ENCODE measurements at regions not wholly inside any gene's neighbourhood (a gene's known extent, or its start where the extent isn't known, plus 50 kb on each side); places are given as distances from the start of the nearest gene placed in this dataset.

DNA sequence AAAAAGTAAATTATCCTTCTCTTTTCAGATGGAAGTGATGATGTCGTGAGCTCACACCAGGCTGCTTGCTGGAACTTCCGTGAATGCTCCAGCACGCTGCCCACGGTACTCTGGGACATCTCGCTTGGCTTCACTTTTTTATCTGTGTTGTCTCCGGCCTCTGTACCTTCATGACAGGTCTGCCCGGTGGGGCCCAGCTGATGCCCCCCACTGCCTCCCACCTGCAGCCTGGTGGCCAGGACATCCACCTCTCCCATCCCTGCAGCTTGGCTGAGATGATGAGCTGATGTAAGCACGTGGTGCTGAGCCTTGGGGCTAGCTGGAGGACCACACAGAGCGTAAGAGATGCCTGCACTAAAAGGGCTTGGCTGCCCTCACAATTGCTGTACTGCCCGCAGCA, 59.0 kb upstream of the HELT start:
- H3K36me3 Mint-ChIP-seq, result no peaks in the 10 kb centered on the region
- no peak for DNase-seq
- H3K27ac ChIP-seq (ENCODE audit: low read length), result no peak overlapping the region
- no peak for ATAC-seq
- no peak overlapping the region for H3K27ac Mint-ChIP-seq
- no peaks in the 10 kb centered on the region for H3K4me1 Mint-ChIP-seq
- H3K9me3 Mint-ChIP-seq, result no peaks in the 10 kb centered on the region
- peaks cover 5 to 7% of the 10 kb centered on the region in 2 donors for H3K27me3 Mint-ChIP-seq (ENCODE audit: low read depth in 2 of 2)
- no peak for TF ChIP-seq CTCF (IDR thresholded peaks at IDR 0.05)
- no peaks in the 10 kb centered on the region for H3K36me3 ChIP-seq (ENCODE audit: control insufficient read depth, insufficient read depth, low read length)
- no peaks in the 10 kb centered on the region for H3K4me1 ChIP-seq (ENCODE audit: control insufficient read depth, insufficient read depth, low read length)
- H3K27me3 ChIP-seq (ENCODE audit: control insufficient read depth, insufficient read depth, low read length), result no peaks in the 10 kb centered on the region
- H3K4me3 ChIP-seq (ENCODE audit: low read length), result no peak overlapping the region
- no peaks in the 10 kb centered on the region for H3K9me3 ChIP-seq (ENCODE audit: control insufficient read depth, insufficient read depth, low read length)
- no peak overlapping the region for H3K4me3 Mint-ChIP-seq
- intact Hi-C loops (cut with micrococcal nuclease), result no loop called here
- WGBS (ENCODE audit: insufficient coverage), result 88% methylated on average over 10 of the region's 10 CpGs

DNA sequence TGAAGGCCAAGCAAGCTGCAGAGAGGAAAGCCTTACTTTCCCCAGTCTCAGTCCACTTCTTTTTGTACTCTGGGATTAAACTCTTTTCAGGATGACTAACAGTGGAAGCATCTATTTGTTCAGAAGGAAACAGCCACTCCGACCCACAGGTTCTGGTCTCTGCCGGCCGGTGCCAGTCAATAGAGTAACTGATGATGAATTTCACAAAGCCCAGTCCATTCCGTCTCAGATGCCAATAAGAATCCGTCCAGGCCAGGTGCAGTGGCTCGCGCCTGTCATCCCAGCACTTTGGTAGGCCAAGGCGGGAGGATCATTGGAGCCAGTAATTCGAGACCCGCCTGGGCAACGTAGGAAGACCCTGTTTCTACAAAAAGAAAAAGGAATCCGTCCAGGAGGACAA, 58.5 kb upstream of the HELT start:
- Mint-ChIP-seq H3K4me1 (peaks cover 2 to 3% of the 10 kb centered on the region in 2 donors), H3K27ac (no peak overlapping the region), H3K36me3 (peaks cover 2% of the 10 kb centered on the region), H3K4me3 (no peak overlapping the region), H3K9me3 (no peaks in the 10 kb centered on the region), H3K27me3 (ENCODE audit: low read depth in 2 of 2) (peaks cover 5 to 10% of the 10 kb centered on the region in 2 donors)
- no peaks in the 10 kb centered on the region for H3K4me1 ChIP-seq (ENCODE audit: control insufficient read depth, insufficient read depth, low read length)
- intact Hi-C loops (cut with micrococcal nuclease), result loop anchor here (5.0 to 10.0 kb wide), 2 partner anchors 312 to 425 kb away; partner anchors contain the start of genes CASP3 and PRIMPOL
- no peaks in the 10 kb centered on the region for H3K36me3 ChIP-seq (ENCODE audit: control insufficient read depth, insufficient read depth, low read length)
- no peak overlapping the region for H3K4me3 ChIP-seq (ENCODE audit: low read length)
- no peak for TF ChIP-seq CTCF (IDR thresholded peaks at IDR 0.05)
- WGBS (ENCODE audit: insufficient coverage), result 90% methylated on average over 12 of the region's 12 CpGs
- H3K27me3 ChIP-seq (ENCODE audit: control insufficient read depth, insufficient read depth, low read length), result no peaks in the 10 kb centered on the region
- ATAC-seq (no peak), DNase-seq (no peak)
- no peaks in the 10 kb centered on the region for H3K9me3 ChIP-seq (ENCODE audit: control insufficient read depth, insufficient read depth, low read length)
- no peak overlapping the region for H3K27ac ChIP-seq (ENCODE audit: low read length)

GRCh38 chr4:184960505-184960971, 57.8 kb upstream of the HELT start:
- intact Hi-C loops (cut with micrococcal nuclease), result loop anchor here (5.0 to 10.0 kb wide), 2 partner anchors 313 to 426 kb away; partner anchors contain the start of genes CASP3 and PRIMPOL
- Mint-ChIP-seq H3K9me3 (peaks cover 2 to 3% of the 10 kb centered on the region in 2 donors), H3K4me3 (no peak overlapping the region), H3K4me1 (peaks cover 7% of the 10 kb centered on the region in 2 donors), H3K27me3 (ENCODE audit: low read depth in 2 of 2) (peaks cover 9 to 14% of the 10 kb centered on the region in 2 donors), H3K36me3 (peaks cover 7% of the 10 kb centered on the region), H3K27ac (no peak overlapping the region)
- no peak for TF ChIP-seq CTCF (IDR thresholded peaks at IDR 0.05)
- Histone ChIP-seq H3K36me3 (ENCODE audit: control insufficient read depth, insufficient read depth, low read length) (no peaks in the 10 kb centered on the region), H3K4me1 (ENCODE audit: control insufficient read depth, insufficient read depth, low read length) (no peaks in the 10 kb centered on the region), H3K27me3 (ENCODE audit: control insufficient read depth, insufficient read depth, low read length) (no peaks in the 10 kb centered on the region), H3K27ac (ENCODE audit: low read length) (no peak overlapping the region), H3K4me3 (ENCODE audit: low read length) (no peak overlapping the region), H3K9me3 (ENCODE audit: control insufficient read depth, insufficient read depth, low read length) (no peaks in the 10 kb centered on the region)
- 80% methylated on average over 11 of the region's 11 CpGs for WGBS (ENCODE audit: insufficient coverage)
- ATAC-seq (no peak), DNase-seq (no peak)

DNA sequence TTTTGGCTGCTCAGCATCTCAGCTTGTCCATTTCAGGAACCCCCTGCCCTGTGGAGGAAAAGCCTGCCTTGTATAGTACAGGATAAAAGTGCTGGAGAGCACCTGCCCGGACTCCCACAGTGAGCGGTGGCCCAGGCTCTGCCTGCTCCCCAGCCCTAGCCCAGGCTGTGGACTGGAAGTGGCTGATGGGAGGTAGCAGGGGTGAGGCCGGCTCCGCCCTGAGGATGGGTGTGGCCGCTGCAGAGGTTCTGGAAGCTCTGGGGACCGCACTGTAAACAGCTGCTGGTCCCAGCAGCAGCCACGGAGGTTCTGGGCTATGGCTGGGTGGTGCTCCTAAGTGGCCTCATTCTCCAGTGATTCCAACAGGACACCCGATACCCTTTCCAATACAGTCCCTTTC, 56.6 kb upstream of the HELT start:
- ATAC-seq (no peak), DNase-seq (no peak)
- Mint-ChIP-seq H3K27ac (no peak overlapping the region), H3K4me1 (peaks cover 7% of the 10 kb centered on the region in 2 donors), H3K27me3 (ENCODE audit: low read depth in 2 of 2) (peaks cover 9 to 14% of the 10 kb centered on the region in 2 donors), H3K9me3 (peaks cover 2 to 3% of the 10 kb centered on the region in 2 donors), H3K36me3 (peaks cover 7% of the 10 kb centered on the region), H3K4me3 (no peak overlapping the region)
- Histone ChIP-seq H3K27me3 (ENCODE audit: control insufficient read depth, insufficient read depth, low read length) (no peaks in the 10 kb centered on the region), H3K36me3 (ENCODE audit: control insufficient read depth, insufficient read depth, low read length) (no peaks in the 10 kb centered on the region), H3K9me3 (ENCODE audit: control insufficient read depth, insufficient read depth, low read length) (no peaks in the 10 kb centered on the region), H3K27ac (ENCODE audit: low read length) (no peak overlapping the region), H3K4me3 (ENCODE audit: low read length) (no peak overlapping the region), H3K4me1 (ENCODE audit: control insufficient read depth, insufficient read depth, low read length) (no peaks in the 10 kb centered on the region)
- intact Hi-C loops (cut with micrococcal nuclease), result loop anchor here (5.0 to 10.0 kb wide), 2 partner anchors 314 to 427 kb away; partner anchors contain the start of genes CASP3 and PRIMPOL
- no peak for TF ChIP-seq CTCF (IDR thresholded peaks at IDR 0.05)
- WGBS (ENCODE audit: insufficient coverage), result 86% methylated on average over 8 of the region's 8 CpGs
